HG03354 (cell line): ENCODE measurements at regions not wholly inside any gene's neighbourhood (a gene's known extent, or its start where the extent isn't known, plus 50 kb on each side); places are given as distances from the start of the nearest gene placed in this dataset.

Source experiments
- ATAC-seq: cut with Tn5 transposase; IDR thresholded peaks from one replicate; pipeline ENCODE4 v1.9.1; 2021; ENCODE audit warnings: mild to moderate bottlenecking; ENCODE audit not compliant: unreplicated experiment, poor library complexity, severe bottlenecking

GRCh38 chr2:2939078-2939795 is 438.4 kb downstream of the EIPR1 start:
- ATAC-seq, result no peak

- no peak for ATAC-seq
Measured at GRCh38 chr2:2938481-2938880, 439.1 kb downstream of the EIPR1 start.

- ATAC-seq, result no peak
Measured at GRCh38 chr2:2935445-2936149, 442.0 kb downstream of the EIPR1 start.

- no peak for ATAC-seq
Measured at GRCh38 chr2:2933426-2933825, 444.2 kb downstream of the EIPR1 start.

GRCh38 chr2:2932692-2933305 is 444.8 kb downstream of the EIPR1 start:
- no peak for ATAC-seq

GRCh38 chr2:2932189-2932588 is 445.4 kb downstream of the EIPR1 start:
- ATAC-seq, result no peak

GRCh38 chr2:2931318-2932075 is 446.1 kb downstream of the EIPR1 start:
- ATAC-seq, result no peak

- ATAC-seq, result no peak
Measured at GRCh38 chr2:2930841-2931240, 446.8 kb downstream of the EIPR1 start.

- peak; percentile 35 for ATAC-seq
Measured at GRCh38 chr2:2926858-2927175, 450.8 kb downstream of the EIPR1 start.

- peak; percentile 88 for ATAC-seq
Measured at GRCh38 chr2:2926009-2926857, 451.4 kb downstream of the EIPR1 start.

- no peak for ATAC-seq
Measured at GRCh38 chr2:2922156-2922555, 455.5 kb downstream of the EIPR1 start.

GRCh38 chr2:2921011-2921720 is 456.5 kb downstream of the EIPR1 start:
- no peak for ATAC-seq

GRCh38 chr2:2919574-2920365 is 457.8 kb downstream of the EIPR1 start:
- ATAC-seq, result no peak

- no peak for ATAC-seq
Measured at GRCh38 chr2:2919026-2919425, 458.6 kb downstream of the EIPR1 start.

- ATAC-seq, result no peak
Measured at GRCh38 chr2:2916621-2917020, 461.0 kb downstream of the EIPR1 start.

- no peak for ATAC-seq
Measured at GRCh38 chr2:2914252-2914651, 463.4 kb downstream of the EIPR1 start.

- ATAC-seq, result no peak
Measured at GRCh38 chr2:2913601-2914120, 464.0 kb downstream of the EIPR1 start.

- ATAC-seq, result no peak
Measured at GRCh38 chr2:2912731-2913130, 464.9 kb downstream of the EIPR1 start.
